ENCODE measurements at regions not wholly inside any gene's neighbourhood (a gene's known extent, or its start where the extent isn't known, plus 50 kb on each side); places are given as distances from the start of the nearest gene placed in this dataset.

- FAIRE-seq: no peak
- TF ChIP-seq CTCF (IDR thresholded peaks at IDR 0.05; ENCODE audit: insufficient read depth, missing control alignments): no peak
- no peak for DNase-seq (ENCODE audit: insufficient read length, low spot score)
Measured at GRCh38 chr12:98438656-98439230, 76.6 kb upstream of the TMPO start.

GRCh38 chr12:98439471-98439951 is 75.9 kb upstream of the TMPO start:
- DNase-seq (ENCODE audit: insufficient read length, low spot score): no peak
- TF ChIP-seq CTCF (IDR thresholded peaks at IDR 0.05; ENCODE audit: insufficient read depth, missing control alignments): no peak
- no peak for FAIRE-seq

GRCh38 chr12:98439981-98440581 is 75.3 kb upstream of the TMPO start:
- TF ChIP-seq CTCF (IDR thresholded peaks at IDR 0.05; ENCODE audit: insufficient read depth, missing control alignments): no peak
- no peak for FAIRE-seq
- DNase-seq (ENCODE audit: insufficient read length, low spot score): no peak

- DNase-seq (ENCODE audit: insufficient read length, low spot score) (no peak), FAIRE-seq (no peak)
- TF ChIP-seq CTCF (IDR thresholded peaks at IDR 0.05; ENCODE audit: insufficient read depth, missing control alignments): no peak
Measured at GRCh38 chr12:98446060-98446459, 69.3 kb upstream of the TMPO start.

GRCh38 chr12:98446682-98447081 is 68.7 kb upstream of the TMPO start:
- no peak for TF ChIP-seq CTCF (IDR thresholded peaks at IDR 0.05; ENCODE audit: insufficient read depth, missing control alignments)
- no peak for DNase-seq (ENCODE audit: insufficient read length, low spot score)
- FAIRE-seq: no peak

GRCh38 chr12:98449584-98449983 is 65.8 kb upstream of the TMPO start:
- DNase-seq (ENCODE audit: insufficient read length, low spot score) (no peak), FAIRE-seq (no peak)
- no peak for TF ChIP-seq CTCF (IDR thresholded peaks at IDR 0.05; ENCODE audit: insufficient read depth, missing control alignments)

- FAIRE-seq (no peak), DNase-seq (ENCODE audit: insufficient read length, low spot score) (no peak)
Measured at GRCh38 chr12:98453070-98453469, 62.3 kb upstream of the TMPO start.

More at GRCh38 chr12:98453070-98453469, 62.3 kb upstream of the TMPO start:
- TF ChIP-seq CTCF (IDR thresholded peaks at IDR 0.05; ENCODE audit: insufficient read depth, missing control alignments): no peak
